ENCODE measurements at regions not wholly inside any gene's neighbourhood (a gene's known extent, or its start where the extent isn't known, plus 50 kb on each side); places are given as distances from the start of the nearest gene placed in this dataset.

DNA sequence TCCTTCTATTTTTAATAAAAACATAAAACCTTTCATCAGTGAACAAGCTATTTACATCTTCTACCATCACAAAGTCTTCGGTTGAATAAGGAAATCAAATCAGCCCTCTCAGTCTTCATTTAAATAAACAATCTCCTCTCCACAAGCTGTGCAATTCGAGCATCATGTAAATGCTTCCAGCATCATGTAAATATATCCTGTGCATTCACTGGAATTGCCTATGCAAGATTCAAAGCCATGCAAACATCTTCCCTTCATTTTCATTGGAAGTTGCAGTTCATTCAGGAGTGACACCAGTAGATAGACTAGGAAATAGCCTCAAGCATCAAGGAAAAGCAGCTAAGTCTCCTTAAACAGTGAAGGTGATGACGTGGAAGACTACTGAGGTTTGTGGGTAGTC is 77.7 kb upstream of the PCDH19 start:
- TF ChIP-seq, protein P1, sequence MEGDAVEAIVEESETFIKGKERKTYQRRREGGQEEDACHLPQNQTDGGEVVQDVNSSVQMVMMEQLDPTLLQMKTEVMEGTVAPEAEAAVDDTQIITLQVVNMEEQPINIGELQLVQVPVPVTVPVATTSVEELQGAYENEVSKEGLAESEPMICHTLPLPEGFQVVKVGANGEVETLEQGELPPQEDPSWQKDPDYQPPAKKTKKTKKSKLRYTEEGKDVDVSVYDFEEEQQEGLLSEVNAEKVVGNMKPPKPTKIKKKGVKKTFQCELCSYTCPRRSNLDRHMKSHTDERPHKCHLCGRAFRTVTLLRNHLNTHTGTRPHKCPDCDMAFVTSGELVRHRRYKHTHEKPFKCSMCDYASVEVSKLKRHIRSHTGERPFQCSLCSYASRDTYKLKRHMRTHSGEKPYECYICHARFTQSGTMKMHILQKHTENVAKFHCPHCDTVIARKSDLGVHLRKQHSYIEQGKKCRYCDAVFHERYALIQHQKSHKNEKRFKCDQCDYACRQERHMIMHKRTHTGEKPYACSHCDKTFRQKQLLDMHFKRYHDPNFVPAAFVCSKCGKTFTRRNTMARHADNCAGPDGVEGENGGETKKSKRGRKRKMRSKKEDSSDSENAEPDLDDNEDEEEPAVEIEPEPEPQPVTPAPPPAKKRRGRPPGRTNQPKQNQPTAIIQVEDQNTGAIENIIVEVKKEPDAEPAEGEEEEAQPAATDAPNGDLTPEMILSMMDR (IDR thresholded peaks at IDR 0.05): no peak
- TF ChIP-seq EZH2 (IDR thresholded peaks at IDR 0.05): no peak
- TF ChIP-seq EZH2phosphoT487 (IDR thresholded peaks at IDR 0.05): no peak
